ENCODE measurements at regions not wholly inside any gene's neighbourhood (a gene's known extent, or its start where the extent isn't known, plus 50 kb on each side); places are given as distances from the start of the nearest gene placed in this dataset.

GRCh38 chr14:30417121-30417520, 141.8 kb upstream of the G2E3 start:
- Histone ChIP-seq H3K27me3 (ENCODE audit: low read length) (peaks cover 27% of the 10 kb centered on the region), H3K36me3 (ENCODE audit: low read depth, low read length) (no peaks in the 10 kb centered on the region), H3K4me3 (ENCODE audit: low read length) (no peak overlapping the region), H4K20me1 (ENCODE audit: low read length) (no peaks in the 10 kb centered on the region), H3K27ac (ENCODE audit: low read length) (no peak overlapping the region), H3K9ac (ENCODE audit: low read length) (no peak overlapping the region), H3F3A (ENCODE audit: low read length, unreplicated experiment) (no peaks in the 10 kb centered on the region), H3K79me2 (ENCODE audit: low read length) (no peaks in the 10 kb centered on the region), H2AFZ (ENCODE audit: low read length) (no peak overlapping the region), H3K9me2 (replicated peaks; ENCODE audit: low read length) (no peaks in the 10 kb centered on the region), H3K9me3 (ENCODE audit: low read length) (no peaks in the 10 kb centered on the region), H3K4me2 (ENCODE audit: low read length) (no peak overlapping the region), H3K4me1 (ENCODE audit: insufficient read depth, low read length) (no peaks in the 10 kb centered on the region)
- intact Hi-C loops (cut with micrococcal nuclease): no loop called here
- no TSS peak for BruUV-seq (replicated peaks)
- POLR2A ChIA-PET (ENCODE audit: unreplicated experiment): no interaction called here
- CTCF ChIA-PET: no interaction called here
- TF ChIP-seq EZH2 (IDR thresholded peaks at IDR 0.05; ENCODE audit: low read length, unreplicated experiment) (no peak), EZH2phosphoT487 (IDR thresholded peaks at IDR 0.05; ENCODE audit: borderline replicate concordance, low read length) (no peak)
- TF ChIP-seq, protein P1, sequence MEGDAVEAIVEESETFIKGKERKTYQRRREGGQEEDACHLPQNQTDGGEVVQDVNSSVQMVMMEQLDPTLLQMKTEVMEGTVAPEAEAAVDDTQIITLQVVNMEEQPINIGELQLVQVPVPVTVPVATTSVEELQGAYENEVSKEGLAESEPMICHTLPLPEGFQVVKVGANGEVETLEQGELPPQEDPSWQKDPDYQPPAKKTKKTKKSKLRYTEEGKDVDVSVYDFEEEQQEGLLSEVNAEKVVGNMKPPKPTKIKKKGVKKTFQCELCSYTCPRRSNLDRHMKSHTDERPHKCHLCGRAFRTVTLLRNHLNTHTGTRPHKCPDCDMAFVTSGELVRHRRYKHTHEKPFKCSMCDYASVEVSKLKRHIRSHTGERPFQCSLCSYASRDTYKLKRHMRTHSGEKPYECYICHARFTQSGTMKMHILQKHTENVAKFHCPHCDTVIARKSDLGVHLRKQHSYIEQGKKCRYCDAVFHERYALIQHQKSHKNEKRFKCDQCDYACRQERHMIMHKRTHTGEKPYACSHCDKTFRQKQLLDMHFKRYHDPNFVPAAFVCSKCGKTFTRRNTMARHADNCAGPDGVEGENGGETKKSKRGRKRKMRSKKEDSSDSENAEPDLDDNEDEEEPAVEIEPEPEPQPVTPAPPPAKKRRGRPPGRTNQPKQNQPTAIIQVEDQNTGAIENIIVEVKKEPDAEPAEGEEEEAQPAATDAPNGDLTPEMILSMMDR (conservative IDR thresholded peaks at IDR 0.05; ENCODE audit: low read depth, low read length): no peak
- ATAC-seq (no peak), DNase-seq (peak; percentile 48)

GRCh38 chr14:30417999-30418398, 141.0 kb upstream of the G2E3 start:
- intact Hi-C loops (cut with micrococcal nuclease): no loop called here
- Histone ChIP-seq H2AFZ (ENCODE audit: low read length) (no peak overlapping the region), H3K9me2 (replicated peaks; ENCODE audit: low read length) (no peaks in the 10 kb centered on the region), H3K36me3 (ENCODE audit: low read depth, low read length) (no peaks in the 10 kb centered on the region), H4K20me1 (ENCODE audit: low read length) (no peaks in the 10 kb centered on the region), H3K4me2 (ENCODE audit: low read length) (no peak overlapping the region), H3K79me2 (ENCODE audit: low read length) (no peaks in the 10 kb centered on the region), H3F3A (ENCODE audit: low read length, unreplicated experiment) (no peaks in the 10 kb centered on the region), H3K27ac (ENCODE audit: low read length) (no peak overlapping the region), H3K9ac (ENCODE audit: low read length) (no peak overlapping the region), H3K27me3 (ENCODE audit: low read length) (peaks cover 33% of the 10 kb centered on the region), H3K4me3 (ENCODE audit: low read length) (no peak overlapping the region), H3K4me1 (ENCODE audit: insufficient read depth, low read length) (no peaks in the 10 kb centered on the region), H3K9me3 (ENCODE audit: low read length) (no peaks in the 10 kb centered on the region)
- ChIA-PET POLR2A (ENCODE audit: unreplicated experiment) (no interaction called here), CTCF (no interaction called here)
- DNase-seq (no peak), ATAC-seq (no peak)
- no TSS peak for BruUV-seq (replicated peaks)
- TF ChIP-seq, protein P1 (conservative IDR thresholded peaks at IDR 0.05; ENCODE audit: low read depth, low read length): no peak
- TF ChIP-seq EZH2 (IDR thresholded peaks at IDR 0.05; ENCODE audit: low read length, unreplicated experiment) (no peak), EZH2phosphoT487 (IDR thresholded peaks at IDR 0.05; ENCODE audit: borderline replicate concordance, low read length) (no peak)

DNA sequence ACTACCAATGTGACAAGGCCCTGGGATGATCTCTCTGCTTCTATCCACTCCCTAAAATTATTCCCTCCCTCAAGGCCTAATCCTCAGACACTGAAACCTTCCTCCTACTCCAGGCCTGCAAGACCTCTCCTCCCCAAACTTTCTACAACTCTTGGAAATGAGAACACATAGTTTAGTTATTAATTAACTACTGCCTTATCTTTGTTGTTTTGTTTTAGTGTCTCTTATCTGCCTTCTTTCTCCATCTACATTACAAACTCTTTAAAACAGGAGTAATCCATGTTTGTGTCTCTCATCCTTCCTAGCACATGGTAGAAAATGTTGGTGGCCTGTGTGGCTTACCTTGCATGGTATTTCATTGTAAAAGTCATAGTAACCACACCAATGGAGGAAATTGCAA, 139.9 kb upstream of the G2E3 start:
- H2AFZ ChIP-seq (ENCODE audit: low read length): no peak overlapping the region
- peaks cover 43% of the 10 kb centered on the region for H3K27me3 ChIP-seq (ENCODE audit: low read length)
- H3K27ac ChIP-seq (ENCODE audit: low read length): no peak overlapping the region
- no peaks in the 10 kb centered on the region for H3K4me1 ChIP-seq (ENCODE audit: insufficient read depth, low read length)
- H3F3A ChIP-seq (ENCODE audit: low read length, unreplicated experiment): no peaks in the 10 kb centered on the region
- intact Hi-C loops (cut with micrococcal nuclease): no loop called here
- BruUV-seq (replicated peaks): no TSS peak
- ChIA-PET POLR2A (ENCODE audit: unreplicated experiment) (no interaction called here), CTCF (no interaction called here)
- DNase-seq (no peak), ATAC-seq (no peak)
- H4K20me1 ChIP-seq (ENCODE audit: low read length): no peaks in the 10 kb centered on the region
- H3K4me3 ChIP-seq (ENCODE audit: low read length): no peak overlapping the region
- no peak for TF ChIP-seq EZH2phosphoT487 (IDR thresholded peaks at IDR 0.05; ENCODE audit: borderline replicate concordance, low read length)
- no peak for TF ChIP-seq EZH2 (IDR thresholded peaks at IDR 0.05; ENCODE audit: low read length, unreplicated experiment)
- TF ChIP-seq, protein P1 (conservative IDR thresholded peaks at IDR 0.05; ENCODE audit: low read depth, low read length): no peak
- H3K4me2 ChIP-seq (ENCODE audit: low read length): no peak overlapping the region
- no peaks in the 10 kb centered on the region for H3K9me3 ChIP-seq (ENCODE audit: low read length)
- H3K36me3 ChIP-seq (ENCODE audit: low read depth, low read length): no peaks in the 10 kb centered on the region
- no peaks in the 10 kb centered on the region for H3K9me2 ChIP-seq (replicated peaks; ENCODE audit: low read length)
- H3K79me2 ChIP-seq (ENCODE audit: low read length): no peaks in the 10 kb centered on the region
- no peak overlapping the region for H3K9ac ChIP-seq (ENCODE audit: low read length)
